GM23338 (cell line): ENCODE measurements at regions not wholly inside any gene's neighbourhood (a gene's known extent, or its start where the extent isn't known, plus 50 kb on each side); places are given as distances from the start of the nearest gene placed in this dataset.

ENCODE experiments used
- ATAC-seq: fragments of 200-7000 bp; cut with Tn5 transposase; 3 replicates; pipeline ENCODE4 v1.9.1; 2020
- DNase-seq: peaks from one replicate; pipeline ENCODE4 v3.0.0-alpha.2; 2015; ENCODE audit warnings: low spot score
- H2AFZ ChIP-seq: fragments of 200-600 bp; sonication (generic); 2 replicates; pipeline ENCODE4 v1.8.0; 2016; ENCODE audit warnings: antibody characterized with exemption, mild to moderate bottlenecking, moderate library complexity
- H3F3A ChIP-seq: fragments of 200-600 bp; sonication (generic); replicated peaks from 2 replicates; pipeline ENCODE4 v1.8.0; 2017; ENCODE audit warnings: antibody characterized with exemption, mixed run types, low read depth
- H3K27ac ChIP-seq: fragments of 200-600 bp; sonication (generic); 2 replicates; pipeline ENCODE4 v1.6.1; 2016; ENCODE audit warnings: low read depth
- H3K27me3 ChIP-seq: fragments of 200-600 bp; sonication (generic); 2 replicates; pipeline ENCODE4 v1.8.0; 2016; ENCODE audit warnings: mild to moderate bottlenecking, mixed run types, moderate library complexity; ENCODE audit not compliant: insufficient read depth
- H3K36me3 ChIP-seq: fragments of 200-600 bp; sonication (generic); 2 replicates; pipeline ENCODE4 v1.8.0; 2016; ENCODE audit warnings: mild to moderate bottlenecking; ENCODE audit not compliant: insufficient read depth
- H3K4me1 ChIP-seq: fragments of 200-600 bp; sonication (generic); 2 replicates; pipeline ENCODE4 v1.8.0; 2016; ENCODE audit warnings: mild to moderate bottlenecking, moderate library complexity; ENCODE audit not compliant: insufficient read depth
- H3K4me2 ChIP-seq: fragments of 200-600 bp; sonication (generic); 2 replicates; pipeline ENCODE4 v1.7.1; 2017; ENCODE audit warnings: mixed run types
- H3K4me3 ChIP-seq: fragments of 200-600 bp; sonication (generic); 2 replicates; pipeline ENCODE4 v1.6.1; 2016; ENCODE audit warnings: mixed run types
- H3K79me2 ChIP-seq: fragments of 200-600 bp; sonication (generic); replicated peaks from 2 replicates; pipeline ENCODE4 v1.8.0; 2017; ENCODE audit warnings: mild to moderate bottlenecking; ENCODE audit not compliant: insufficient read depth
- H3K9me2 ChIP-seq: fragments of 200-600 bp; sonication (generic); 2 replicates; pipeline ENCODE4 v1.8.0; 2017; ENCODE audit not compliant: insufficient read depth
- H4K20me1 ChIP-seq: fragments of 200-600 bp; sonication (generic); replicated peaks from 2 replicates; pipeline ENCODE4 v1.8.0; 2017; ENCODE audit warnings: mild to moderate bottlenecking; ENCODE audit not compliant: insufficient read depth
- H3K27ac Mint-ChIP-seq: 2 replicates; pipeline ENCODE4 v1.8.0; 2020; ENCODE audit warnings: inconsistent platforms, mild to moderate bottlenecking, moderate library complexity, mixed read lengths
- H3K27me3 Mint-ChIP-seq: 3 replicates; pipeline ENCODE4 v1.8.0; 2022; ENCODE audit warnings: low read depth, mild to moderate bottlenecking, moderate library complexity, mixed read lengths, inconsistent platforms; ENCODE audit not compliant: insufficient read depth, poor library complexity
- H3K36me3 Mint-ChIP-seq: 3 replicates; pipeline ENCODE4 v1.8.0; 2021; ENCODE audit warnings: low read depth, mild to moderate bottlenecking, inconsistent platforms, moderate library complexity, mixed read lengths
- H3K4me1 Mint-ChIP-seq: 3 replicates; pipeline ENCODE4 v1.8.0; 2020; ENCODE audit warnings: mild to moderate bottlenecking, inconsistent platforms, mixed read lengths
- H3K4me3 Mint-ChIP-seq: 3 replicates; pipeline ENCODE4 v1.8.0; 2021; ENCODE audit warnings: moderate library complexity, mild to moderate bottlenecking, inconsistent platforms, mixed read lengths
- H3K9me3 Mint-ChIP-seq: 3 replicates; pipeline ENCODE4 v1.8.0; 2020; ENCODE audit warnings: moderate library complexity, mild to moderate bottlenecking, inconsistent platforms, mixed read lengths
- CREB1 ChIP-seq: fragments of 250-450 bp; sonication (Bioruptor Pico); IDR thresholded peaks from 2 replicates; pipeline ENCODE4 v1.5.0; 2020; ENCODE audit warnings: low read depth, mild to moderate bottlenecking, moderate library complexity
- CTCF ChIP-seq, 2 experiments: fragments of 200-600 bp in 1 of 2; sonication (generic) in 1 of 2; conservative IDR thresholded peaks; 2 replicates each; pipeline versions ENCODE4 v1.5.1 to v1.6.1; 2016 to 2017; ENCODE audit warnings: antibody characterized with exemption in 2 of 2, low read depth in 2 of 2, mild to moderate bottlenecking in 2 of 2, moderate library complexity in 1 of 2
- ETS1 ChIP-seq: IDR thresholded peaks from 2 replicates; pipeline ENCODE4 v1.6.1; 2016; ENCODE audit warnings: antibody characterized with exemption
- EZH2 ChIP-seq: fragments of 200-600 bp; sonication (generic); IDR thresholded peaks from one replicate; pipeline ENCODE4 v1.8.0; 2017; ENCODE audit warnings: antibody characterized with exemption, mild to moderate bottlenecking, low read depth; ENCODE audit not compliant: unreplicated experiment
- EZH2phosphoT487 ChIP-seq: fragments of 200-600 bp; sonication (generic); IDR thresholded peaks from one replicate; pipeline ENCODE4 v1.8.1; 2018; ENCODE audit warnings: antibody characterized with exemption; ENCODE audit not compliant: unreplicated experiment
- JUNB ChIP-seq: IDR thresholded peaks from one replicate; pipeline ENCODE4 v1.6.1; 2016; ENCODE audit warnings: antibody characterized with exemption; ENCODE audit not compliant: unreplicated experiment
- NANOG ChIP-seq: IDR thresholded peaks from 2 replicates; pipeline ENCODE4 v1.6.1; 2016; ENCODE audit warnings: antibody characterized with exemption, borderline replicate concordance
- POLR2AphosphoS5 ChIP-seq: IDR thresholded peaks from 2 replicates; pipeline ENCODE4 v1.6.1; 2016; ENCODE audit warnings: antibody characterized with exemption, low read depth
- REST ChIP-seq: IDR thresholded peaks from one replicate; pipeline ENCODE4 v1.6.1; 2018; ENCODE audit warnings: antibody characterized with exemption; ENCODE audit not compliant: unreplicated experiment
- STAT1 ChIP-seq: IDR thresholded peaks from one replicate; pipeline ENCODE4 v1.6.1; 2016; ENCODE audit warnings: antibody characterized with exemption; ENCODE audit not compliant: unreplicated experiment
- ZNF114 ChIP-seq: fragments of 250-450 bp; sonication (Bioruptor Pico); IDR thresholded peaks from 2 replicates; pipeline ENCODE4 v1.5.0; 2020; ENCODE audit warnings: mild to moderate bottlenecking, moderate library complexity
- ZNF331 ChIP-seq: fragments of 250-450 bp; sonication (Bioruptor Pico); IDR thresholded peaks from 2 replicates; pipeline ENCODE4 v1.5.0; 2020; ENCODE audit warnings: low read depth, mild to moderate bottlenecking, moderate library complexity
- TF ChIP-seq, protein P1 (sequence below): fragments of 250-450 bp; sonication (Bioruptor Pico); IDR thresholded peaks from 2 replicates; pipeline ENCODE4 v1.5.0; 2020; ENCODE audit warnings: mild to moderate bottlenecking, moderate library complexity

- TF ChIP-seq STAT1 = no peak
- TF ChIP-seq POLR2AphosphoS5 = no peak
- no peak for TF ChIP-seq EZH2
- no peak for TF ChIP-seq CTCF (conservative IDR thresholded peaks at IDR 0.05; ENCODE audit: low read depth in 2 of 2)
- no peak for TF ChIP-seq CREB1
- no peak for TF ChIP-seq EZH2phosphoT487
- TF ChIP-seq REST = no peak
- TF ChIP-seq ETS1 = no peak
- TF ChIP-seq, protein P1, sequence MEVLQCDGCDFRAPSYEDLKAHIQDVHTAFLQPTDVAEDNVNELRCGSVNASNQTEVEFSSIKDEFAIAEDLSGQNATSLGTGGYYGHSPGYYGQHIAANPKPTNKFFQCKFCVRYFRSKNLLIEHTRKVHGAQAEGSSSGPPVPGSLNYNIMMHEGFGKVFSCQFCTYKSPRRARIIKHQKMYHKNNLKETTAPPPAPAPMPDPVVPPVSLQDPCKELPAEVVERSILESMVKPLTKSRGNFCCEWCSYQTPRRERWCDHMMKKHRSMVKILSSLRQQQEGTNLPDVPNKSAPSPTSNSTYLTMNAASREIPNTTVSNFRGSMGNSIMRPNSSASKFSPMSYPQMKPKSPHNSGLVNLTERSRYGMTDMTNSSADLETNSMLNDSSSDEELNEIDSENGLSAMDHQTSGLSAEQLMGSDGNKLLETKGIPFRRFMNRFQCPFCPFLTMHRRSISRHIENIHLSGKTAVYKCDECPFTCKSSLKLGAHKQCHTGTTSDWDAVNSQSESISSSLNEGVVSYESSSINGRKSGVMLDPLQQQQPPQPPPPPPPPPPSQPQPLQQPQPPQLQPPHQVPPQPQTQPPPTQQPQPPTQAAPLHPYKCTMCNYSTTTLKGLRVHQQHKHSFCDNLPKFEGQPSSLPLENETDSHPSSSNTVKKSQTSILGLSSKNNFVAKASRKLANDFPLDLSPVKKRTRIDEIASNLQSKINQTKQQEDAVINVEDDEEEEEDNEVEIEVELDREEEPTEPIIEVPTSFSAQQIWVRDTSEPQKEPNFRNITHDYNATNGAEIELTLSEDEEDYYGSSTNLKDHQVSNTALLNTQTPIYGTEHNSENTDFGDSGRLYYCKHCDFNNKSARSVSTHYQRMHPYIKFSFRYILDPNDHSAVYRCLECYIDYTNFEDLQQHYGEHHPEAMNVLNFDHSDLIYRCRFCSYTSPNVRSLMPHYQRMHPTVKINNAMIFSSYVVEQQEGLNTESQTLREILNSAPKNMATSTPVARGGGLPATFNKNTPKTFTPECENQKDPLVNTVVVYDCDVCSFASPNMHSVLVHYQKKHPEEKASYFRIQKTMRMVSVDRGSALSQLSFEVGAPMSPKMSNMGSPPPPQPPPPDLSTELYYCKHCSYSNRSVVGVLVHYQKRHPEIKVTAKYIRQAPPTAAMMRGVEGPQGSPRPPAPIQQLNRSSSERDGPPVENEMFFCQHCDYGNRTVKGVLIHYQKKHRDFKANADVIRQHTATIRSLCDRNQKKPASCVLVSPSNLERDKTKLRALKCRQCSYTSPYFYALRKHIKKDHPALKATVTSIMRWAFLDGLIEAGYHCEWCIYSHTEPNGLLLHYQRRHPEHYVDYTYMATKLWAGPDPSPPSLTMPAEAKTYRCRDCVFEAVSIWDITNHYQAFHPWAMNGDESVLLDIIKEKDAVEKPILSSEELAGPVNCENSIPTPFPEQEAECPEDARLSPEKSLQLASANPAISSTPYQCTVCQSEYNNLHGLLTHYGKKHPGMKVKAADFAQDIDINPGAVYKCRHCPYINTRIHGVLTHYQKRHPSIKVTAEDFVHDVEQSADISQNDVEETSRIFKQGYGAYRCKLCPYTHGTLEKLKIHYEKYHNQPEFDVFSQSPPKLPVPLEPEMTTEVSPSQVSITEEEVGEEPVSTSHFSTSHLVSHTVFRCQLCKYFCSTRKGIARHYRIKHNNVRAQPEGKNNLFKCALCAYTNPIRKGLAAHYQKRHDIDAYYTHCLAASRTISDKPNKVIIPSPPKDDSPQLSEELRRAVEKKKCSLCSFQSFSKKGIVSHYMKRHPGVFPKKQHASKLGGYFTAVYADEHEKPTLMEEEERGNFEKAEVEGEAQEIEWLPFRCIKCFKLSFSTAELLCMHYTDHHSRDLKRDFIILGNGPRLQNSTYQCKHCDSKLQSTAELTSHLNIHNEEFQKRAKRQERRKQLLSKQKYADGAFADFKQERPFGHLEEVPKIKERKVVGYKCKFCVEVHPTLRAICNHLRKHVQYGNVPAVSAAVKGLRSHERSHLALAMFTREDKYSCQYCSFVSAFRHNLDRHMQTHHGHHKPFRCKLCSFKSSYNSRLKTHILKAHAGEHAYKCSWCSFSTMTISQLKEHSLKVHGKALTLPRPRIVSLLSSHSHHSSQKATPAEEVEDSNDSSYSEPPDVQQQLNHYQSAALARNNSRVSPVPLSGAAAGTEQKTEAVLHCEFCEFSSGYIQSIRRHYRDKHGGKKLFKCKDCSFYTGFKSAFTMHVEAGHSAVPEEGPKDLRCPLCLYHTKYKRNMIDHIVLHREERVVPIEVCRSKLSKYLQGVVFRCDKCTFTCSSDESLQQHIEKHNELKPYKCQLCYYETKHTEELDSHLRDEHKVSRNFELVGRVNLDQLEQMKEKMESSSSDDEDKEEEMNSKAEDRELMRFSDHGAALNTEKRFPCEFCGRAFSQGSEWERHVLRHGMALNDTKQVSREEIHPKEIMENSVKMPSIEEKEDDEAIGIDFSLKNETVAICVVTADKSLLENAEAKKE (CRISPR knock-in tag) = no peak
- no peak for TF ChIP-seq ZNF331
- no peak for TF ChIP-seq ZNF114 (CRISPR knock-in tag)
- no peak for TF ChIP-seq NANOG
- TF ChIP-seq JUNB = no peak
- no peaks in the 10 kb centered on the region for H3K27me3 ChIP-seq
- no peaks in the 10 kb centered on the region for H3K4me1 ChIP-seq
- Mint-ChIP-seq H3K9me3 (no peaks in the 10 kb centered on the region), H3K36me3 (no peaks in the 10 kb centered on the region), H3K27me3 (no peaks in the 10 kb centered on the region), H3K4me1 (no peaks in the 10 kb centered on the region), H3K27ac (no peak overlapping the region), H3K4me3 (no peak overlapping the region)
- H4K20me1 ChIP-seq = no peaks in the 10 kb centered on the region
- H3K9me2 ChIP-seq = no peaks in the 10 kb centered on the region; the same call in none of the 2 replicates
- DNase-seq (no peak), ATAC-seq (no peak)
- no peak overlapping the region for H3K4me3 ChIP-seq
- no peak overlapping the region for H3K4me2 ChIP-seq
- no peaks in the 10 kb centered on the region for H3K79me2 ChIP-seq
- no peak overlapping the region for H3K27ac ChIP-seq
- no peaks in the 10 kb centered on the region for H3F3A ChIP-seq
- H3K36me3 ChIP-seq = no peaks in the 10 kb centered on the region
- H2AFZ ChIP-seq = no peak overlapping the region
These were observed 271.9 kb upstream of the OPRM1 start for GRCh38 chr6:153767127-153767526.
